K562 (cell line): ENCODE measurements at regions not wholly inside any gene's neighbourhood (a gene's known extent, or its start where the extent isn't known, plus 50 kb on each side); places are given as distances from the start of the nearest gene placed in this dataset.

Experiments used
- ATAC-seq: fragments of 200-7000 bp; cut with Tn5 transposase; 3 replicates; pipeline ENCODE4 v1.9.1; 2020; ENCODE audit warnings: moderate library complexity
- BruUV-seq: library from RNA; stranded (reverse); fragments of 400-500 nt; replicated peaks from 2 replicates; lab custom pipeline; 2021; lab: Mats Ljungman, UMichigan
- CTCF ChIA-PET: fragments of 300-600 bp; formaldehyde crosslinking; extraction: SDS; loops from one replicate; lab custom pipeline; 2021; ENCODE audit warnings: low intra/inter-chr PET ratio; lab: Yijun Ruan, JAX
- POLR2A ChIA-PET: fragments of 300-600, 350-650 bp; sonication (Branson Sonifier 250); formaldehyde crosslinking; extraction: SDS; loops from one replicate; lab custom pipeline; 2021; ENCODE audit warnings: antibody characterized with exemption, inconsistent platforms; lab: Yijun Ruan, JAX
- DNase-seq, 4 experiments: peaks; one replicate each; pipeline versions ENCODE4 v3.0.0 to v3.0.0-alpha.2; 2011 to 2018; ENCODE audit warnings: low spot score in 3 of 4, mixed read lengths in 3 of 4; ENCODE audit errors: extremely low read depth in 1 of 4
- FAIRE-seq: peaks from 2 replicates; lab custom pipeline; 2011; peaks lifted over from hg19 to GRCh38; lab: Jason Lieb, UNC
- H2AFZ ChIP-seq: 2 replicates; pipeline ENCODE4 v1.6.0; 2011; ENCODE audit warnings: low read depth, low read length, control low read depth, inconsistent platforms
- H3K27ac ChIP-seq: fragments of 200-600 bp; 3 replicates; pipeline ENCODE4 v1.8.0; 2011; ENCODE audit warnings: low read depth, mild to moderate bottlenecking, control low read depth, inconsistent platforms, low read length, moderate library complexity, mixed read lengths; ENCODE audit errors: extremely low read depth
- H3K27me3 ChIP-seq, 2 experiments: fragments of 300-600 bp in 1 of 2; 2 replicates in 1 of 2; 3 replicates in 1 of 2; pipeline versions ENCODE4 v1.6.0 to v1.8.0; 2011; ENCODE audit warnings: inconsistent platforms in 2 of 2, low read length in 2 of 2, mild to moderate bottlenecking in 1 of 2, mixed read lengths in 1 of 2, moderate library complexity in 1 of 2; ENCODE audit not compliant: control insufficient read depth in 2 of 2, insufficient read depth in 2 of 2
- H3K36me3 ChIP-seq: fragments of 300-600 bp; 3 replicates; pipeline ENCODE4 v1.8.0; 2011; ENCODE audit warnings: mild to moderate bottlenecking, low read length, inconsistent platforms; ENCODE audit not compliant: control insufficient read depth, insufficient read depth
- H3K4me1 ChIP-seq, 2 experiments: fragments of 200-600 bp in 1 of 2; replicated peaks in 1 of 2; 2 replicates in 1 of 2; 3 replicates in 1 of 2; pipeline versions ENCODE4 v1.5.1 to v1.8.0; 2011; ENCODE audit warnings: inconsistent platforms in 2 of 2, low read length in 2 of 2, mild to moderate bottlenecking in 1 of 2, mixed read lengths in 1 of 2, moderate library complexity in 1 of 2; ENCODE audit not compliant: control insufficient read depth in 2 of 2, insufficient read depth in 2 of 2
- H3K4me2 ChIP-seq: 2 replicates; pipeline ENCODE4 v1.6.1; 2011; ENCODE audit warnings: low read length, control low read depth, inconsistent platforms, mixed read lengths; ENCODE audit not compliant: insufficient read depth
- H3K4me3 ChIP-seq: fragments of 200-600 bp; sonication (generic), shearing (Covaris generic); 2 replicates; pipeline ENCODE4 v1.5.1; 2016; ENCODE audit warnings: control low read depth, inconsistent platforms
- H3K79me2 ChIP-seq: fragments of 200-600 bp; 3 replicates; pipeline ENCODE4 v1.8.0; 2011; ENCODE audit warnings: low read length, inconsistent platforms; ENCODE audit not compliant: control insufficient read depth, insufficient read depth
- H3K9ac ChIP-seq, 2 experiments: 2 replicates each; pipeline versions ENCODE4 v1.6.0 to v1.6.1; 2011; ENCODE audit warnings: low read depth in 2 of 2, low read length in 2 of 2, control low read depth in 1 of 2, inconsistent platforms in 1 of 2, mild to moderate bottlenecking in 1 of 2, mixed read lengths in 1 of 2; ENCODE audit not compliant: insufficient read depth in 1 of 2
- H3K9me1 ChIP-seq: one replicate; pipeline ENCODE4 v1.6.0; 2011; ENCODE audit warnings: inconsistent platforms, mild to moderate bottlenecking, low read length, moderate library complexity; ENCODE audit not compliant: control insufficient read depth, insufficient read depth
- H3K9me3 ChIP-seq: replicated peaks from 2 replicates; pipeline ENCODE4 v1.5.1; 2011; ENCODE audit warnings: low read depth, low read length, inconsistent platforms; ENCODE audit not compliant: control insufficient read depth, insufficient read depth
- H4K20me1 ChIP-seq: replicated peaks from 2 replicates; pipeline ENCODE4 v1.6.1; 2011; ENCODE audit warnings: low read length, inconsistent platforms, mixed read lengths; ENCODE audit not compliant: control insufficient read depth, insufficient read depth
- ATF2 ChIP-seq: sonication (generic); formaldehyde crosslinking; IDR thresholded peaks from 2 replicates; pipeline ENCODE4 v1.8.1; 2022; ENCODE audit warnings: missing genetic modification reagents
- CCAR2 ChIP-seq: fragments of 200-400 bp; formaldehyde crosslinking; IDR thresholded peaks from 2 replicates; pipeline ENCODE4 v1.6.1; 2017; ENCODE audit warnings: mild to moderate bottlenecking, low read depth, low read length
- CUX1 ChIP-seq: fragments of 200-800 bp; sonication (Bioruptor generic); IDR thresholded peaks from 2 replicates; pipeline ENCODE4 v1.6.1; 2016; ENCODE audit warnings: missing genetic modification characterization, missing compliant biosample characterization
- DEAF1 ChIP-seq: fragments of 450-650 bp; formaldehyde crosslinking; IDR thresholded peaks from 2 replicates; pipeline ENCODE4 v1.4.0; 2020; ENCODE audit warnings: mild to moderate bottlenecking, moderate library complexity
- IRF2 ChIP-seq: sonication (generic); formaldehyde crosslinking; IDR thresholded peaks from 2 replicates; pipeline ENCODE4 v1.8.1; 2022; ENCODE audit warnings: mild to moderate bottlenecking, missing genetic modification reagents
- RBM34 ChIP-seq: fragments of 200-400 bp; formaldehyde crosslinking; IDR thresholded peaks from 2 replicates; pipeline ENCODE4 v1.6.1; 2018; ENCODE audit warnings: low read length, borderline replicate concordance; ENCODE audit not compliant: insufficient read depth
- ZNF778 ChIP-seq: fragments of 450-650 bp; formaldehyde crosslinking; IDR thresholded peaks from 2 replicates; pipeline ENCODE4 v1.4.0; 2020; ENCODE audit warnings: mild to moderate bottlenecking, moderate library complexity
- WGBS: fragments of 100-300 bp; shearing (Covaris generic); methylation state at CpG from one replicate; pipeline ENCODE4 v1.1.6; 2016; ENCODE audit warnings: low coverage, mixed read lengths; ENCODE audit not compliant: insufficient coverage; ENCODE audit errors: missing lambda C conversion rate; 5-methylcytosine and 5-hydroxymethylcytosine counted together
- in situ Hi-C: fragments of 300-500 bp; cut with MboI; formaldehyde crosslinking; loops from 4 replicates; pipeline ENCODE4 v1.15.0; 2018; ENCODE audit warnings: inconsistent platforms, mixed read lengths
- intact Hi-C: fragments of 100-400 bp; cut with micrococcal nuclease; formaldehyde crosslinking; loops from 2 replicates; pipeline ENCODE4 v1.14.2; 2022

GRCh38 chr5:54905942-54906537, 79.4 kb downstream of the ESM1 start (continued):
- TF ChIP-seq RBM34 (no peak), DEAF1 (CRISPR knock-in tag) (peak; percentile 70; the same call in 1 of the 2 replicates), IRF2 (no peak)

- no peak overlapping the region for H3K4me3 ChIP-seq
- H2AFZ ChIP-seq: no peak overlapping the region
- FAIRE-seq (no peak), DNase-seq (no peak), ATAC-seq (no peak)
- in situ Hi-C loops (loop anchor here (10.0 kb wide), 1 partner anchor 249 kb away; no protein-coding TSS in a partner anchor), intact Hi-C loops (no loop called here)
- 7% methylated on average over 3 of the region's 3 CpGs for WGBS
- H3K9me1 ChIP-seq: no peaks in the 10 kb centered on the region
- no peaks in the 10 kb centered on the region for H3K4me1 ChIP-seq
- H3K36me3 ChIP-seq: no peaks in the 10 kb centered on the region
- no peak overlapping the region for H3K4me2 ChIP-seq
- ChIA-PET CTCF (interaction anchor here (1.9 to 2.1 kb wide), 2 partner anchors 241 to 254 kb away, joined by 13 to 17 read pairs; partner anchors contain the start of gene GPX8), POLR2A (no interaction called here)
- no peaks in the 10 kb centered on the region for H3K79me2 ChIP-seq
- peaks cover 0 to 7% of the 10 kb centered on the region in 2 experiments; a peak in 2 of 5 replicates for H3K27me3 ChIP-seq
- BruUV-seq: no TSS peak
- TF ChIP-seq CCAR2 (no peak), ZNF778 (no peak), ATF2 (CRISPR knock-in tag) (no peak), CUX1 (CRISPR knock-in tag) (no peak)
- H3K9me3 ChIP-seq: no peaks in the 10 kb centered on the region; the same call in 1 of the 2 replicates
- no peak overlapping the region for H3K9ac ChIP-seq
- no peak overlapping the region for H3K27ac ChIP-seq
- H4K20me1 ChIP-seq: peaks cover 3% of the 10 kb centered on the region; the same call in 1 of the 2 replicates
These were observed 80.1 kb downstream of the ESM1 start for GRCh38 chr5:54905246-54905795.
